IMR-90 (cell line): ENCODE measurements at regions not wholly inside any gene's neighbourhood (a gene's known extent, or its start where the extent isn't known, plus 50 kb on each side); places are given as distances from the start of the nearest gene placed in this dataset.
A peak's percentile ranks its signal among the peaks of the same experiment; 100 is the strongest.

ENCODE experiments used
- ATAC-seq: fragments of 200-7000 bp; cut with Tn5 transposase; 2 replicates; pipeline ENCODE4 v1.9.1; 2020; ENCODE audit warnings: low read depth, mild to moderate bottlenecking, moderate library complexity
- BruUV-seq: library from RNA; stranded (reverse); fragments of 400-500 nt; replicated peaks from 2 replicates; lab custom pipeline; 2021; lab: Mats Ljungman, UMichigan
- CTCF ChIA-PET: fragments of 300-600 bp; formaldehyde crosslinking; extraction: SDS; loops from one replicate; lab custom pipeline; 2021; ENCODE audit warnings: antibody characterized with exemption; lab: Yijun Ruan, JAX
- POLR2A ChIA-PET: fragments of 300-600 bp; sonication (Branson Sonifier 250); formaldehyde crosslinking; loops from one replicate; lab custom pipeline; 2022; ENCODE audit warnings: antibody characterized with exemption; ENCODE audit not compliant: unreplicated experiment; lab: Charles Lee
- DNase-seq: peaks from one replicate; pipeline ENCODE4 v3.0.0; 2013
- H2AFZ ChIP-seq: replicated peaks from 2 replicates; pipeline ENCODE3; 2013; ENCODE audit warnings: low read length, mild to moderate bottlenecking; ENCODE audit not compliant: poor library complexity
- H2AK5ac ChIP-seq: 2 replicates; pipeline ENCODE4 v1.6.1; 2013; ENCODE audit warnings: low read depth, low read length, inconsistent platforms
- H2AK9ac ChIP-seq: replicated peaks from 2 replicates; pipeline ENCODE3; 2013; ENCODE audit warnings: mild to moderate bottlenecking, low read depth, low read length, moderate library complexity; ENCODE audit not compliant: poor library complexity
- H2BK120ac ChIP-seq: 2 replicates; pipeline ENCODE4 v1.6.1; 2013; ENCODE audit warnings: low read depth, low read length, inconsistent platforms
- H2BK15ac ChIP-seq: 3 replicates; pipeline ENCODE4 v1.6.1; 2013; ENCODE audit warnings: low read depth, low read length, inconsistent platforms
- H2BK20ac ChIP-seq: 2 replicates; pipeline ENCODE4 v1.6.1; 2013; ENCODE audit warnings: low read depth, mild to moderate bottlenecking, inconsistent platforms, low read length, moderate library complexity
- H2BK5ac ChIP-seq: 2 replicates; pipeline ENCODE4 v1.6.1; 2013; ENCODE audit warnings: mild to moderate bottlenecking, low read depth, low read length, inconsistent platforms; ENCODE audit not compliant: poor library complexity, severe bottlenecking
- H3K14ac ChIP-seq: replicated peaks from 2 replicates; pipeline ENCODE4 v1.6.1; 2013; ENCODE audit warnings: low read depth, low read length, inconsistent platforms
- H3K18ac ChIP-seq: 2 replicates; pipeline ENCODE4 v1.6.1; 2013; ENCODE audit warnings: low read depth, low read length, control low read depth
- H3K23ac ChIP-seq: 2 replicates; pipeline ENCODE4 v1.6.1; 2013; ENCODE audit warnings: low read depth, low read length, inconsistent platforms
- H3K27ac ChIP-seq: 2 replicates; pipeline ENCODE4 v1.5.1; 2013; ENCODE audit warnings: mild to moderate bottlenecking, control low read depth, low read length; ENCODE audit not compliant: insufficient read depth
- H3K27me3 ChIP-seq: 2 replicates; pipeline ENCODE4 v1.6.1; 2013; ENCODE audit warnings: low read length; ENCODE audit not compliant: control insufficient read depth, insufficient read depth
- H3K36me3 ChIP-seq: 2 replicates; pipeline ENCODE4 v1.6.1; 2013; ENCODE audit warnings: low read length, mixed read lengths; ENCODE audit not compliant: control insufficient read depth, insufficient read depth
- H3K4ac ChIP-seq: 2 replicates; pipeline ENCODE4 v1.6.1; 2013; ENCODE audit warnings: low read depth, low read length, inconsistent platforms
- H3K4me1 ChIP-seq: 2 replicates; pipeline ENCODE4 v1.6.1; 2013; ENCODE audit warnings: low read length, mixed read lengths; ENCODE audit not compliant: control insufficient read depth, insufficient read depth
- H3K4me2 ChIP-seq: 2 replicates; pipeline ENCODE4 v1.6.1; 2013; ENCODE audit warnings: low read depth, mild to moderate bottlenecking, control low read depth, low read length, moderate library complexity
- H3K4me3 ChIP-seq: 2 replicates; pipeline ENCODE4 v1.5.1; 2013; ENCODE audit warnings: low read depth, mild to moderate bottlenecking, control low read depth, low read length, moderate library complexity; ENCODE audit not compliant: insufficient read depth
- H3K56ac ChIP-seq: 2 replicates; pipeline ENCODE4 v1.6.1; 2013; ENCODE audit warnings: low read length, inconsistent platforms; ENCODE audit not compliant: insufficient read depth; ENCODE audit errors: extremely low read depth
- H3K79me1 ChIP-seq, 2 experiments: 2 replicates each; pipeline ENCODE4 v1.6.1; 2013; ENCODE audit warnings: low read length in 2 of 2, inconsistent platforms in 1 of 2, low read depth in 1 of 2
- H3K9ac ChIP-seq: 2 replicates; pipeline ENCODE4 v1.6.1; 2013; ENCODE audit warnings: low read depth, low read length, control low read depth
- H3K9me1 ChIP-seq: 2 replicates; pipeline ENCODE4 v1.6.1; 2013; ENCODE audit warnings: low read length, inconsistent platforms; ENCODE audit not compliant: insufficient read depth
- H3K9me3 ChIP-seq: 2 replicates; pipeline ENCODE4 v1.6.1; 2013; ENCODE audit warnings: low read length; ENCODE audit not compliant: control insufficient read depth, insufficient read depth
- H4K20me1 ChIP-seq: 2 replicates; pipeline ENCODE4 v1.6.1; 2013; ENCODE audit warnings: low read length, inconsistent platforms; ENCODE audit not compliant: insufficient read depth
- H4K5ac ChIP-seq: 2 replicates; pipeline ENCODE4 v1.6.1; 2013; ENCODE audit warnings: mild to moderate bottlenecking, low read depth, low read length, control low read depth
- H4K8ac ChIP-seq, 2 experiments: 2 replicates each; pipeline ENCODE4 v1.6.1; 2013; ENCODE audit warnings: low read depth in 2 of 2, low read length in 2 of 2, control low read depth in 1 of 2, inconsistent platforms in 1 of 2
- H4K91ac ChIP-seq: 2 replicates; pipeline ENCODE4 v1.6.1; 2013; ENCODE audit warnings: low read depth, low read length, inconsistent platforms; ENCODE audit not compliant: insufficient read depth
- BHLHE40 ChIP-seq: fragments of 150-350 bp; IDR thresholded peaks from 2 replicates; pipeline ENCODE4 v1.6.1; 2016; ENCODE audit warnings: mild to moderate bottlenecking, low read depth, low read length
- CEBPB ChIP-seq: IDR thresholded peaks from 2 replicates; pipeline ENCODE4 v1.6.1; 2012; ENCODE audit warnings: low read depth, low read length, improper control_type of control experiment
- CHD1 ChIP-seq: IDR thresholded peaks from 2 replicates; pipeline ENCODE4 v1.6.1; 2012; ENCODE audit warnings: low read depth, low read length, improper control_type of control experiment
- NFE2L2 ChIP-seq: fragments of 150-350 bp; IDR thresholded peaks from 2 replicates; pipeline ENCODE4 v1.6.1; 2016; ENCODE audit warnings: low read depth, mild to moderate bottlenecking, low read length
- WGBS, 2 experiments: methylation state at CpG; one replicate each; pipeline versions ENCODE4 v1.1.5 to v1.1.7; 2013; ENCODE audit warnings: missing lambda C conversion rate in 2 of 2; ENCODE audit not compliant: insufficient read length in 1 of 2; ENCODE audit errors: extremely low coverage in 2 of 2; 5-methylcytosine and 5-hydroxymethylcytosine counted together
- dilution Hi-C: fragments of 300-500 bp; cut with HindIII; formaldehyde crosslinking; loops from one replicate; pipeline ENCODE4 v1.14.3; 2018; ENCODE audit warnings: low sequenced_read_pairs; ENCODE audit not compliant: unreplicated experiment
- in situ Hi-C: fragments of 300-500 bp; cut with MboI; formaldehyde crosslinking; loops from 3 replicates; pipeline ENCODE4 v1.14.3; 2019; ENCODE audit warnings: low sequenced_read_pairs, inconsistent platforms, mixed read lengths
- intact Hi-C: fragments of 100-400 bp; cut with micrococcal nuclease; formaldehyde crosslinking; loops from 2 replicates; pipeline ENCODE4 v1.10.0; 2022
- TF ChIP-seq, protein P1 (sequence below): conservative IDR thresholded peaks from 2 replicates; pipeline ENCODE4 v1.5.1; 2012; ENCODE audit warnings: mild to moderate bottlenecking, low read depth, low read length, improper control_type of control experiment

DNA sequence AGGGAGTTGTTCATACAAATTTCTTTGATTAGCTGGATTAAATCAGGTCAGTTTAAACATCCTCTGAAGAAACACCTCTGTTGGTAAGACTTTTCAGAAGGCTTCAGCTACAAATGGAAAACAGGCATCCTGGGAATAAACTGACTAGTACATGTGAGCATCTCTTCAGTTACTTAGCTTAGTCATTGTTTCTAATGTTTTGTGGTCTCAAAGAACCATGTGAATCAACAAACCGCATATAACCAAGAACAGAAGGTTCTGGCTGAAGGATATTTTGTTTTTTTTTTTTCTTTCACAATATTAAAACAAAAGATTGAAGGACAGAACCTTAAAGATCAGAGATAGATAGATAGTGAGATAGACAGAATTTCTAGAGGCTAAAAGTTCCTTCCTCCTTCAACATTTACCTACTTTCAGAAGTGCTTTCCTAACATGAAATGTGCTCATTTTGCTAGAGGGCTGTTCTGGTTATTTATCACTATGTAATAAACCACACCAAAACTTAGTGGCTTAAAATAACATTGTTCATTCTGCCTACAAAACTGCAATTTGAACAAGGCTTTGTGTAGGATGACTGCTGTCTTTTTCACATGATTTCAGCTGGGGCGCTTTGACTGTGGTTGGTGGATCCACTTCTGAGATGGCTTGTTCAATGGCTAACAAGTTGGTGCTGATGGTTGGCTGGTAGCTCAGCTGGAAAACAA lies 119.8 kb upstream of the PTGFR start:
- H2AK5ac ChIP-seq = 0 out of 2 replicates have a peak overlapping the region, but pooled peaks have one; percentile 44
- H2AFZ ChIP-seq = peak overlapping the region; percentile 56
- dilution Hi-C loops (no loop called here), in situ Hi-C loops (no loop called here), intact Hi-C loops (no loop called here)
- H4K8ac ChIP-seq = 0 out of 4 replicates have a peak overlapping the region, but pooled peaks of 1 of the 2 experiments have one; percentile 11
- H3K9me1 ChIP-seq = no peaks in the 10 kb centered on the region; the same call in none of the 2 replicates
- no peak overlapping the region for H3K4me3 ChIP-seq
- H4K20me1 ChIP-seq = no peaks in the 10 kb centered on the region
- no peak for TF ChIP-seq BHLHE40
- TF ChIP-seq, protein P1, sequence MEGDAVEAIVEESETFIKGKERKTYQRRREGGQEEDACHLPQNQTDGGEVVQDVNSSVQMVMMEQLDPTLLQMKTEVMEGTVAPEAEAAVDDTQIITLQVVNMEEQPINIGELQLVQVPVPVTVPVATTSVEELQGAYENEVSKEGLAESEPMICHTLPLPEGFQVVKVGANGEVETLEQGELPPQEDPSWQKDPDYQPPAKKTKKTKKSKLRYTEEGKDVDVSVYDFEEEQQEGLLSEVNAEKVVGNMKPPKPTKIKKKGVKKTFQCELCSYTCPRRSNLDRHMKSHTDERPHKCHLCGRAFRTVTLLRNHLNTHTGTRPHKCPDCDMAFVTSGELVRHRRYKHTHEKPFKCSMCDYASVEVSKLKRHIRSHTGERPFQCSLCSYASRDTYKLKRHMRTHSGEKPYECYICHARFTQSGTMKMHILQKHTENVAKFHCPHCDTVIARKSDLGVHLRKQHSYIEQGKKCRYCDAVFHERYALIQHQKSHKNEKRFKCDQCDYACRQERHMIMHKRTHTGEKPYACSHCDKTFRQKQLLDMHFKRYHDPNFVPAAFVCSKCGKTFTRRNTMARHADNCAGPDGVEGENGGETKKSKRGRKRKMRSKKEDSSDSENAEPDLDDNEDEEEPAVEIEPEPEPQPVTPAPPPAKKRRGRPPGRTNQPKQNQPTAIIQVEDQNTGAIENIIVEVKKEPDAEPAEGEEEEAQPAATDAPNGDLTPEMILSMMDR = no peak
- no peak for TF ChIP-seq CHD1
- TF ChIP-seq NFE2L2 = peak; percentile 43; the same call in 1 of the 2 replicates
- TF ChIP-seq CEBPB = peak; percentile 40; the same call in 1 of the 2 replicates
- DNase-seq (peak; percentile 89), ATAC-seq (peak; percentile 71)
- CTCF ChIA-PET = interaction anchor here (0.6 to 1.2 kb wide), 3 partner anchors 68 to 255 kb away, joined by 3 to 7 read pairs (median 4); no protein-coding TSS in a partner anchor
- H3K27me3 ChIP-seq = no peaks in the 10 kb centered on the region
- H3K36me3 ChIP-seq = no peaks in the 10 kb centered on the region
- no peak overlapping the region for H4K91ac ChIP-seq
- H3K27ac ChIP-seq = no peak overlapping the region
- peak overlapping the region; percentile 33 for H2BK5ac ChIP-seq
- no peak overlapping the region; the same call in 2 of the 3 replicates for H2BK15ac ChIP-seq
- peak overlapping the region; percentile 68; the same call in 1 of the 2 replicates for H3K18ac ChIP-seq
- H3K79me1 ChIP-seq = no peaks in the 10 kb centered on the region
- WGBS, 2 experiments = no CpG with 5 or more reads among the region's 2 CpGs
- H3K14ac ChIP-seq = peak overlapping the region; percentile 72
- no peak overlapping the region for H4K5ac ChIP-seq
- H3K9me3 ChIP-seq = no peaks in the 10 kb centered on the region
- H2AK9ac ChIP-seq = peak overlapping the region; percentile 45
- H3K4ac ChIP-seq = peak overlapping the region; percentile 27; the same call in 1 of the 2 replicates
- peak overlapping the region; percentile 44 for H2BK120ac ChIP-seq
- no TSS peak for BruUV-seq
- POLR2A ChIA-PET = interaction anchor here (0.5 kb wide), 1 partner anchor 164 kb away, joined by 3 read pairs; no protein-coding TSS in a partner anchor
- H3K4me2 ChIP-seq = no peak overlapping the region
- H3K56ac ChIP-seq = no peak overlapping the region; the same call in 1 of the 2 replicates
- peaks cover 2% of the 10 kb centered on the region; the same call in 1 of the 2 replicates for H3K4me1 ChIP-seq
- peak overlapping the region; percentile 59 for H2BK20ac ChIP-seq
- H3K9ac ChIP-seq = no peak overlapping the region
- H3K23ac ChIP-seq = peak overlapping the region; percentile 63
